ENCODE measurements at regions not wholly inside any gene's neighbourhood (a gene's known extent, or its start where the extent isn't known, plus 50 kb on each side); places are given as distances from the start of the nearest gene placed in this dataset.

GRCh38 chr10:46223626-46224413 lies 63.0 kb upstream of the ANTXRL start:
- no peak overlapping the region for H3K4me3 ChIP-seq
- no peak overlapping the region for H3K27ac ChIP-seq (ENCODE audit: low read depth in 1 of 2, low read length in 1 of 2)
- H3K9me3 ChIP-seq (ENCODE audit: control insufficient read depth in 4 of 4, insufficient read depth in 3 of 4, low read length in 3 of 4), result peaks cover 0 to 4% (median 0%) of the 10 kb centered on the region in 4 donors
- ATAC-seq (ENCODE audit: insufficient read depth, low FRiP score), result no peak
- H3K27me3 ChIP-seq (ENCODE audit: control insufficient read depth in 3 of 3, insufficient read depth in 3 of 3, low read length in 2 of 3), result no peaks in the 10 kb centered on the region
- no peaks in the 10 kb centered on the region for H3K4me1 ChIP-seq (ENCODE audit: control insufficient read depth in 5 of 5, insufficient read depth in 5 of 5, low read length in 5 of 5)
- WGBS, 2 donors, result 95 to 97% methylated on average over 10 of the region's 10 CpGs
- H3K9ac ChIP-seq (ENCODE audit: insufficient read depth in 1 of 2, low read length in 2 of 2), result no peak overlapping the region
- no peak for DNase-seq
- no peak for TF ChIP-seq CTCF (IDR thresholded peaks at IDR 0.05; ENCODE audit: control extremely low read depth, extremely low read depth)
- H3K36me3 ChIP-seq (ENCODE audit: control insufficient read depth in 4 of 4, insufficient read depth in 4 of 4, low read length in 4 of 4), result no peaks in the 10 kb centered on the region

GRCh38 chr10:46224414-46224682 lies 62.4 kb upstream of the ANTXRL start:
- H3K27ac ChIP-seq (ENCODE audit: low read depth in 1 of 2, low read length in 1 of 2), result no peak overlapping the region
- H3K27me3 ChIP-seq (ENCODE audit: control insufficient read depth in 3 of 3, insufficient read depth in 3 of 3, low read length in 2 of 3), result no peaks in the 10 kb centered on the region
- no peak for TF ChIP-seq CTCF (IDR thresholded peaks at IDR 0.05; ENCODE audit: control extremely low read depth, extremely low read depth)
- DNase-seq (peak in 1 of 3 donors; percentile 11), ATAC-seq (ENCODE audit: insufficient read depth, low FRiP score) (no peak)
- 95 to 100% methylated on average over 2 of the region's 2 CpGs for WGBS, 2 donors
- no peaks in the 10 kb centered on the region for H3K36me3 ChIP-seq (ENCODE audit: control insufficient read depth in 4 of 4, insufficient read depth in 4 of 4, low read length in 4 of 4)
- H3K9me3 ChIP-seq (ENCODE audit: control insufficient read depth in 4 of 4, insufficient read depth in 3 of 4, low read length in 3 of 4), result peaks cover 0 to 4% (median 0%) of the 10 kb centered on the region in 4 donors
- no peak overlapping the region for H3K4me3 ChIP-seq
- H3K9ac ChIP-seq (ENCODE audit: insufficient read depth in 1 of 2, low read length in 2 of 2), result no peak overlapping the region
- H3K4me1 ChIP-seq (ENCODE audit: control insufficient read depth in 5 of 5, insufficient read depth in 5 of 5, low read length in 5 of 5), result no peaks in the 10 kb centered on the region

GRCh38 chr10:46225597-46225996 lies 61.2 kb upstream of the ANTXRL start:
- Histone ChIP-seq H3K9ac (ENCODE audit: insufficient read depth in 1 of 2, low read length in 2 of 2) (no peak overlapping the region), H3K36me3 (ENCODE audit: control insufficient read depth in 4 of 4, insufficient read depth in 4 of 4, low read length in 4 of 4) (no peaks in the 10 kb centered on the region), H3K27me3 (ENCODE audit: control insufficient read depth in 3 of 3, insufficient read depth in 3 of 3, low read length in 2 of 3) (no peaks in the 10 kb centered on the region), H3K9me3 (ENCODE audit: control insufficient read depth in 4 of 4, insufficient read depth in 3 of 4, low read length in 3 of 4) (peaks cover 0 to 4% (median 1%) of the 10 kb centered on the region in 4 donors), H3K27ac (ENCODE audit: low read depth in 1 of 2, low read length in 1 of 2) (no peak overlapping the region), H3K4me3 (no peak overlapping the region), H3K4me1 (ENCODE audit: control insufficient read depth in 5 of 5, insufficient read depth in 5 of 5, low read length in 5 of 5) (no peaks in the 10 kb centered on the region)
- no peak for TF ChIP-seq CTCF (IDR thresholded peaks at IDR 0.05; ENCODE audit: control extremely low read depth, extremely low read depth)
- ATAC-seq (ENCODE audit: insufficient read depth, low FRiP score) (no peak), DNase-seq (no peak)
- 74 to 79% methylated on average over 5 of the region's 5 CpGs for WGBS, 2 donors

GRCh38 chr10:46226232-46226631 lies 60.6 kb upstream of the ANTXRL start:
- Histone ChIP-seq H3K27ac (ENCODE audit: low read depth in 1 of 2, low read length in 1 of 2) (no peak overlapping the region), H3K9me3 (ENCODE audit: control insufficient read depth in 4 of 4, insufficient read depth in 3 of 4, low read length in 3 of 4) (peaks cover 0 to 4% (median 2%) of the 10 kb centered on the region in 4 donors), H3K9ac (ENCODE audit: insufficient read depth in 1 of 2, low read length in 2 of 2) (no peak overlapping the region), H3K27me3 (ENCODE audit: control insufficient read depth in 3 of 3, insufficient read depth in 3 of 3, low read length in 2 of 3) (no peaks in the 10 kb centered on the region), H3K36me3 (ENCODE audit: control insufficient read depth in 4 of 4, insufficient read depth in 4 of 4, low read length in 4 of 4) (no peaks in the 10 kb centered on the region), H3K4me3 (no peak overlapping the region), H3K4me1 (ENCODE audit: control insufficient read depth in 5 of 5, insufficient read depth in 5 of 5, low read length in 5 of 5) (no peaks in the 10 kb centered on the region)
- ATAC-seq (ENCODE audit: insufficient read depth, low FRiP score) (no peak), DNase-seq (no peak)
- no peak for TF ChIP-seq CTCF (IDR thresholded peaks at IDR 0.05; ENCODE audit: control extremely low read depth, extremely low read depth)
- 32 to 71% methylated on average over 2 of the region's 2 CpGs for WGBS, 2 donors
